ENCODE measurements at regions not wholly inside any gene's neighbourhood (a gene's known extent, or its start where the extent isn't known, plus 50 kb on each side); places are given as distances from the start of the nearest gene placed in this dataset.

GRCh38 chr5:23606927-23607326 is 99.5 kb downstream of the PRDM9 start:
- TF ChIP-seq CTCF (IDR thresholded peaks at IDR 0.05) (no peak), POLR2A (IDR thresholded peaks at IDR 0.05) (no peak)

All from heart left ventricle (tissue), 13 donors.